ENCODE measurements at regions not wholly inside any gene's neighbourhood (a gene's known extent, or its start where the extent isn't known, plus 50 kb on each side); places are given as distances from the start of the nearest gene placed in this dataset.

- intact Hi-C loops (cut with micrococcal nuclease): no loop called here
- H3K9ac ChIP-seq (ENCODE audit: insufficient read depth, low read length, poor library complexity, severe bottlenecking): no peak overlapping the region
- H3K4me3 ChIP-seq (replicated peaks in 1 of 3; ENCODE audit: low read depth in 2 of 3, low read length in 3 of 3): no peak overlapping the region
- H3K27me3 Mint-ChIP-seq (ENCODE audit: low read depth in 3 of 3): peaks cover 0 to 2% (median 0%) of the 10 kb centered on the region in 3 donors
- peaks cover 12 to 14% of the 10 kb centered on the region in 2 donors for H3K4me1 ChIP-seq (ENCODE audit: control insufficient read depth in 1 of 2, insufficient read depth in 2 of 2, low read length in 2 of 2)
- peaks cover 31 to 50% (median 37%) of the 10 kb centered on the region in 7 donors for H3K9me3 Mint-ChIP-seq
- H3K79me2 ChIP-seq (ENCODE audit: insufficient read depth, low read length): no peaks in the 10 kb centered on the region
- peaks cover 3 to 13% of the 10 kb centered on the region in 2 donors for H3K36me3 Mint-ChIP-seq
- peaks cover 12% of the 10 kb centered on the region for H3K4me1 Mint-ChIP-seq
- no peak overlapping the region for H2AFZ ChIP-seq (ENCODE audit: insufficient read depth, low read depth, low read length, poor library complexity, severe bottlenecking)
- TF ChIP-seq, protein P1, sequence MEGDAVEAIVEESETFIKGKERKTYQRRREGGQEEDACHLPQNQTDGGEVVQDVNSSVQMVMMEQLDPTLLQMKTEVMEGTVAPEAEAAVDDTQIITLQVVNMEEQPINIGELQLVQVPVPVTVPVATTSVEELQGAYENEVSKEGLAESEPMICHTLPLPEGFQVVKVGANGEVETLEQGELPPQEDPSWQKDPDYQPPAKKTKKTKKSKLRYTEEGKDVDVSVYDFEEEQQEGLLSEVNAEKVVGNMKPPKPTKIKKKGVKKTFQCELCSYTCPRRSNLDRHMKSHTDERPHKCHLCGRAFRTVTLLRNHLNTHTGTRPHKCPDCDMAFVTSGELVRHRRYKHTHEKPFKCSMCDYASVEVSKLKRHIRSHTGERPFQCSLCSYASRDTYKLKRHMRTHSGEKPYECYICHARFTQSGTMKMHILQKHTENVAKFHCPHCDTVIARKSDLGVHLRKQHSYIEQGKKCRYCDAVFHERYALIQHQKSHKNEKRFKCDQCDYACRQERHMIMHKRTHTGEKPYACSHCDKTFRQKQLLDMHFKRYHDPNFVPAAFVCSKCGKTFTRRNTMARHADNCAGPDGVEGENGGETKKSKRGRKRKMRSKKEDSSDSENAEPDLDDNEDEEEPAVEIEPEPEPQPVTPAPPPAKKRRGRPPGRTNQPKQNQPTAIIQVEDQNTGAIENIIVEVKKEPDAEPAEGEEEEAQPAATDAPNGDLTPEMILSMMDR (IDR thresholded peaks at IDR 0.05): no peak
- H3K27ac Mint-ChIP-seq: no peak overlapping the region
- peaks cover 17 to 30% of the 10 kb centered on the region in 2 donors for H3K9me3 ChIP-seq (replicated peaks in 1 of 2; ENCODE audit: control insufficient read depth in 1 of 2, insufficient read depth in 1 of 2, low read length in 2 of 2)
- H3K27me3 ChIP-seq (ENCODE audit: control insufficient read depth in 2 of 2, insufficient read depth in 2 of 2, low read length in 2 of 2): no peaks in the 10 kb centered on the region
- 100% methylated on average over 2 of the region's 2 CpGs for WGBS (ENCODE audit: insufficient coverage)
- no peaks in the 10 kb centered on the region for H3K36me3 ChIP-seq (replicated peaks in 1 of 2; ENCODE audit: control insufficient read depth in 1 of 2, insufficient read depth in 2 of 2, low read length in 2 of 2)
- H3K4me3 Mint-ChIP-seq: no peak overlapping the region
- no peak overlapping the region for H3K27ac ChIP-seq (ENCODE audit: low read depth in 1 of 2, low read length in 2 of 2)
- no peak for DNase-seq
- no peaks in the 10 kb centered on the region for H4K20me1 ChIP-seq (ENCODE audit: insufficient read depth, low read length)
- no peak overlapping the region for H3K4me2 ChIP-seq (replicated peaks; ENCODE audit: extremely low read depth, low read length, poor library complexity, severe bottlenecking)
These were observed 102.0 kb upstream of the SGIP1 start for GRCh38 chr1:66431999-66432398.

DNA sequence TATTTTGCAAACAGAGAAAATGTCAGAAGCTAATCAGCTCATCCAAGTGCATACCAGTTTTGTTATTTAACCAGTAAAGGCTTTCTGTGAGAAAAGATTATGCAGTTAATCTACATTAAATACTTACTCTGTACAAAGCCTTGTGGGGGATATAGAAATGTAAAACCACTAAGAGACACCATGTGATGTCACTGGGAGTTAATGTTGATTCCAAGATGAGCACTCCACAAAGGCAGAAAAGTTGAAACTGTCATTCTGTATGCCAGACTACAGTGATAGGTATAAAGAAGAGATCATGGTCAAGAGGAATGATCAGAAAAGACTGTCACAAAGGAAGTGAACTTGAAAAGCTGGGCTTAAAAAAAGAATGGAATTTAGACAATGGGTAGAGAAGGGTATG, 100.3 kb upstream of the SGIP1 start:
- H3K27me3 Mint-ChIP-seq (ENCODE audit: low read depth in 3 of 3): peaks cover 0 to 1% (median 0%) of the 10 kb centered on the region in 3 donors
- H3K36me3 ChIP-seq (replicated peaks in 1 of 2; ENCODE audit: control insufficient read depth in 1 of 2, insufficient read depth in 2 of 2, low read length in 2 of 2): no peaks in the 10 kb centered on the region
- TF ChIP-seq, protein P1 (IDR thresholded peaks at IDR 0.05): no peak

More for the DNA sequence above, 100.3 kb upstream of the SGIP1 start:
- H3K4me1 ChIP-seq (ENCODE audit: control insufficient read depth in 1 of 2, insufficient read depth in 2 of 2, low read length in 2 of 2): peaks cover 18 to 24% of the 10 kb centered on the region in 2 donors
- no peaks in the 10 kb centered on the region for H4K20me1 ChIP-seq (ENCODE audit: insufficient read depth, low read length)
- intact Hi-C loops (cut with micrococcal nuclease): no loop called here
- H3K9me3 ChIP-seq (replicated peaks in 1 of 2; ENCODE audit: control insufficient read depth in 1 of 2, insufficient read depth in 1 of 2, low read length in 2 of 2): peaks cover 13 to 19% of the 10 kb centered on the region in 2 donors
- no peak overlapping the region for H3K27ac Mint-ChIP-seq
- H3K4me3 Mint-ChIP-seq: no peak overlapping the region
- no peak overlapping the region for H3K9ac ChIP-seq (ENCODE audit: insufficient read depth, low read length, poor library complexity, severe bottlenecking)
- peaks cover 24 to 38% (median 31%) of the 10 kb centered on the region in 7 donors for H3K9me3 Mint-ChIP-seq
- H3K27me3 ChIP-seq (ENCODE audit: control insufficient read depth in 2 of 2, insufficient read depth in 2 of 2, low read length in 2 of 2): no peaks in the 10 kb centered on the region
- H3K4me2 ChIP-seq (replicated peaks; ENCODE audit: extremely low read depth, low read length, poor library complexity, severe bottlenecking): no peak overlapping the region
- peaks cover 3 to 7% of the 10 kb centered on the region in 2 donors for H3K36me3 Mint-ChIP-seq
- H3K79me2 ChIP-seq (ENCODE audit: insufficient read depth, low read length): no peaks in the 10 kb centered on the region
- no peak for DNase-seq
- H3K4me1 Mint-ChIP-seq: peaks cover 21% of the 10 kb centered on the region
- no peak overlapping the region for H3K4me3 ChIP-seq (replicated peaks in 1 of 3; ENCODE audit: low read depth in 2 of 3, low read length in 3 of 3)
- no peak overlapping the region for H2AFZ ChIP-seq (ENCODE audit: insufficient read depth, low read depth, low read length, poor library complexity, severe bottlenecking)
- H3K27ac ChIP-seq (ENCODE audit: low read depth in 1 of 2, low read length in 2 of 2): no peak overlapping the region
